IMR-90 (cell line): ENCODE measurements at regions not wholly inside any gene's neighbourhood (a gene's known extent, or its start where the extent isn't known, plus 50 kb on each side); places are given as distances from the start of the nearest gene placed in this dataset.

ENCODE experiments used
- ATAC-seq: fragments of 200-7000 bp; cut with Tn5 transposase; 2 replicates; pipeline ENCODE4 v1.9.1; 2020; ENCODE audit warnings: low read depth, mild to moderate bottlenecking, moderate library complexity
- BruUV-seq: library from RNA; stranded (reverse); fragments of 400-500 nt; replicated peaks from 2 replicates; lab custom pipeline; 2021; lab: Mats Ljungman, UMichigan
- CTCF ChIA-PET: fragments of 300-600 bp; formaldehyde crosslinking; extraction: SDS; loops from one replicate; lab custom pipeline; 2021; ENCODE audit warnings: antibody characterized with exemption; lab: Yijun Ruan, JAX
- POLR2A ChIA-PET: fragments of 300-600 bp; sonication (Branson Sonifier 250); formaldehyde crosslinking; loops from one replicate; lab custom pipeline; 2022; ENCODE audit warnings: antibody characterized with exemption; ENCODE audit not compliant: unreplicated experiment; lab: Charles Lee
- DNase-seq: peaks from one replicate; pipeline ENCODE4 v3.0.0; 2013
- H2AFZ ChIP-seq: replicated peaks from 2 replicates; pipeline ENCODE3; 2013; ENCODE audit warnings: low read length, mild to moderate bottlenecking; ENCODE audit not compliant: poor library complexity
- H2AK5ac ChIP-seq: 2 replicates; pipeline ENCODE4 v1.6.1; 2013; ENCODE audit warnings: low read depth, low read length, inconsistent platforms
- H2AK9ac ChIP-seq: replicated peaks from 2 replicates; pipeline ENCODE3; 2013; ENCODE audit warnings: mild to moderate bottlenecking, low read depth, low read length, moderate library complexity; ENCODE audit not compliant: poor library complexity
- H2BK120ac ChIP-seq: 2 replicates; pipeline ENCODE4 v1.6.1; 2013; ENCODE audit warnings: low read depth, low read length, inconsistent platforms
- H2BK15ac ChIP-seq: 3 replicates; pipeline ENCODE4 v1.6.1; 2013; ENCODE audit warnings: low read depth, low read length, inconsistent platforms
- H2BK20ac ChIP-seq: 2 replicates; pipeline ENCODE4 v1.6.1; 2013; ENCODE audit warnings: low read depth, mild to moderate bottlenecking, inconsistent platforms, low read length, moderate library complexity
- H2BK5ac ChIP-seq: 2 replicates; pipeline ENCODE4 v1.6.1; 2013; ENCODE audit warnings: mild to moderate bottlenecking, low read depth, low read length, inconsistent platforms; ENCODE audit not compliant: poor library complexity, severe bottlenecking
- H3K14ac ChIP-seq: replicated peaks from 2 replicates; pipeline ENCODE4 v1.6.1; 2013; ENCODE audit warnings: low read depth, low read length, inconsistent platforms
- H3K18ac ChIP-seq: 2 replicates; pipeline ENCODE4 v1.6.1; 2013; ENCODE audit warnings: low read depth, low read length, control low read depth
- H3K23ac ChIP-seq: 2 replicates; pipeline ENCODE4 v1.6.1; 2013; ENCODE audit warnings: low read depth, low read length, inconsistent platforms
- H3K27ac ChIP-seq: 2 replicates; pipeline ENCODE4 v1.5.1; 2013; ENCODE audit warnings: mild to moderate bottlenecking, control low read depth, low read length; ENCODE audit not compliant: insufficient read depth
- H3K27me3 ChIP-seq: 2 replicates; pipeline ENCODE4 v1.6.1; 2013; ENCODE audit warnings: low read length; ENCODE audit not compliant: control insufficient read depth, insufficient read depth
- H3K36me3 ChIP-seq: 2 replicates; pipeline ENCODE4 v1.6.1; 2013; ENCODE audit warnings: low read length, mixed read lengths; ENCODE audit not compliant: control insufficient read depth, insufficient read depth
- H3K4ac ChIP-seq: 2 replicates; pipeline ENCODE4 v1.6.1; 2013; ENCODE audit warnings: low read depth, low read length, inconsistent platforms
- H3K4me1 ChIP-seq: 2 replicates; pipeline ENCODE4 v1.6.1; 2013; ENCODE audit warnings: low read length, mixed read lengths; ENCODE audit not compliant: control insufficient read depth, insufficient read depth
- H3K4me2 ChIP-seq: 2 replicates; pipeline ENCODE4 v1.6.1; 2013; ENCODE audit warnings: low read depth, mild to moderate bottlenecking, control low read depth, low read length, moderate library complexity
- H3K4me3 ChIP-seq: 2 replicates; pipeline ENCODE4 v1.5.1; 2013; ENCODE audit warnings: low read depth, mild to moderate bottlenecking, control low read depth, low read length, moderate library complexity; ENCODE audit not compliant: insufficient read depth
- H3K56ac ChIP-seq: 2 replicates; pipeline ENCODE4 v1.6.1; 2013; ENCODE audit warnings: low read length, inconsistent platforms; ENCODE audit not compliant: insufficient read depth; ENCODE audit errors: extremely low read depth
- H3K79me1 ChIP-seq, 2 experiments: 2 replicates each; pipeline ENCODE4 v1.6.1; 2013; ENCODE audit warnings: low read length in 2 of 2, inconsistent platforms in 1 of 2, low read depth in 1 of 2
- H3K9ac ChIP-seq: 2 replicates; pipeline ENCODE4 v1.6.1; 2013; ENCODE audit warnings: low read depth, low read length, control low read depth
- H3K9me1 ChIP-seq: 2 replicates; pipeline ENCODE4 v1.6.1; 2013; ENCODE audit warnings: low read length, inconsistent platforms; ENCODE audit not compliant: insufficient read depth
- H3K9me3 ChIP-seq: 2 replicates; pipeline ENCODE4 v1.6.1; 2013; ENCODE audit warnings: low read length; ENCODE audit not compliant: control insufficient read depth, insufficient read depth
- H4K20me1 ChIP-seq: 2 replicates; pipeline ENCODE4 v1.6.1; 2013; ENCODE audit warnings: low read length, inconsistent platforms; ENCODE audit not compliant: insufficient read depth
- H4K5ac ChIP-seq: 2 replicates; pipeline ENCODE4 v1.6.1; 2013; ENCODE audit warnings: mild to moderate bottlenecking, low read depth, low read length, control low read depth
- H4K8ac ChIP-seq, 2 experiments: 2 replicates each; pipeline ENCODE4 v1.6.1; 2013; ENCODE audit warnings: low read depth in 2 of 2, low read length in 2 of 2, control low read depth in 1 of 2, inconsistent platforms in 1 of 2
- H4K91ac ChIP-seq: 2 replicates; pipeline ENCODE4 v1.6.1; 2013; ENCODE audit warnings: low read depth, low read length, inconsistent platforms; ENCODE audit not compliant: insufficient read depth
- BHLHE40 ChIP-seq: fragments of 150-350 bp; IDR thresholded peaks from 2 replicates; pipeline ENCODE4 v1.6.1; 2016; ENCODE audit warnings: mild to moderate bottlenecking, low read depth, low read length
- CEBPB ChIP-seq: IDR thresholded peaks from 2 replicates; pipeline ENCODE4 v1.6.1; 2012; ENCODE audit warnings: low read depth, low read length, improper control_type of control experiment
- CHD1 ChIP-seq: IDR thresholded peaks from 2 replicates; pipeline ENCODE4 v1.6.1; 2012; ENCODE audit warnings: low read depth, low read length, improper control_type of control experiment
- CTCF ChIP-seq: conservative IDR thresholded peaks from 2 replicates; pipeline ENCODE4 v1.5.1; 2012; ENCODE audit warnings: mild to moderate bottlenecking, low read depth, low read length, improper control_type of control experiment
- ELK1 ChIP-seq: fragments of 150-350 bp; IDR thresholded peaks from 2 replicates; pipeline ENCODE4 v1.6.1; 2016; ENCODE audit warnings: low read depth, mild to moderate bottlenecking, low read length, moderate library complexity, borderline replicate concordance
- FOS ChIP-seq: fragments of 150-350 bp; IDR thresholded peaks from 2 replicates; pipeline ENCODE4 v1.6.1; 2016; ENCODE audit warnings: low read depth, low read length
- MAFK ChIP-seq: IDR thresholded peaks from 2 replicates; pipeline ENCODE4 v1.6.1; 2012; ENCODE audit warnings: low read depth, low read length, improper control_type of control experiment
- MAZ ChIP-seq: IDR thresholded peaks from 2 replicates; pipeline ENCODE4 v1.6.1; 2012; ENCODE audit warnings: low read depth, mild to moderate bottlenecking, low read length, improper control_type of control experiment, moderate library complexity, borderline replicate concordance
- MXI1 ChIP-seq: IDR thresholded peaks from 2 replicates; pipeline ENCODE4 v1.6.1; 2012; ENCODE audit warnings: low read depth, mild to moderate bottlenecking, low read length, moderate library complexity, borderline replicate concordance
- NFE2L2 ChIP-seq: fragments of 150-350 bp; IDR thresholded peaks from 2 replicates; pipeline ENCODE4 v1.6.1; 2016; ENCODE audit warnings: low read depth, mild to moderate bottlenecking, low read length
- POLR2A ChIP-seq: IDR thresholded peaks from 2 replicates; pipeline ENCODE4 v1.6.1; 2012; ENCODE audit warnings: mild to moderate bottlenecking, low read depth, low read length
- RAD21 ChIP-seq: IDR thresholded peaks from 2 replicates; pipeline ENCODE4 v1.6.1; 2012; ENCODE audit warnings: low read length, improper control_type of control experiment
- RCOR1 ChIP-seq: IDR thresholded peaks from 2 replicates; pipeline ENCODE4 v1.6.1; 2012; ENCODE audit warnings: mild to moderate bottlenecking, low read length, improper control_type of control experiment; ENCODE audit not compliant: insufficient replicate concordance
- RFX5 ChIP-seq: IDR thresholded peaks from 2 replicates; pipeline ENCODE4 v1.8.0; 2012; ENCODE audit warnings: low read depth, mild to moderate bottlenecking, low read length, moderate library complexity
- SMC3 ChIP-seq: fragments of 150-350 bp; IDR thresholded peaks from 2 replicates; pipeline ENCODE4 v1.6.1; 2016; ENCODE audit warnings: low read depth, mild to moderate bottlenecking, antibody characterized with exemption, low read length, moderate library complexity
- USF2 ChIP-seq: fragments of 150-350 bp; IDR thresholded peaks from 2 replicates; pipeline ENCODE4 v1.6.1; 2017; ENCODE audit warnings: mild to moderate bottlenecking, antibody characterized with exemption, low read length, low read depth
- WGBS, 2 experiments: methylation state at CpG; one replicate each; pipeline versions ENCODE4 v1.1.5 to v1.1.7; 2013; ENCODE audit warnings: missing lambda C conversion rate in 2 of 2; ENCODE audit not compliant: insufficient read length in 1 of 2; ENCODE audit errors: extremely low coverage in 2 of 2; 5-methylcytosine and 5-hydroxymethylcytosine counted together
- dilution Hi-C: fragments of 300-500 bp; cut with HindIII; formaldehyde crosslinking; loops from one replicate; pipeline ENCODE4 v1.14.3; 2018; ENCODE audit warnings: low sequenced_read_pairs; ENCODE audit not compliant: unreplicated experiment
- in situ Hi-C: fragments of 300-500 bp; cut with MboI; formaldehyde crosslinking; loops from 3 replicates; pipeline ENCODE4 v1.14.3; 2019; ENCODE audit warnings: low sequenced_read_pairs, inconsistent platforms, mixed read lengths
- intact Hi-C: fragments of 100-400 bp; cut with micrococcal nuclease; formaldehyde crosslinking; loops from 2 replicates; pipeline ENCODE4 v1.10.0; 2022

GRCh38 chr1:57989877-57990276 is 556.6 kb downstream of the OMA1 start:
- H3K27me3 ChIP-seq, result no peaks in the 10 kb centered on the region
- H3K79me1 ChIP-seq, result no peaks in the 10 kb centered on the region
- H3K4ac ChIP-seq, result no peak overlapping the region
- H2AK5ac ChIP-seq, result no peak overlapping the region
- TF ChIP-seq MXI1, result no peak
- no peak for TF ChIP-seq RAD21
- TF ChIP-seq RFX5, result no peak
- TF ChIP-seq USF2, result no peak
- TF ChIP-seq NFE2L2, result no peak
- TF ChIP-seq CEBPB, result no peak
- TF ChIP-seq CTCF, result no peak
- TF ChIP-seq MAFK, result no peak
- TF ChIP-seq RCOR1, result no peak
- TF ChIP-seq MAZ, result no peak
- no peak for TF ChIP-seq FOS
- no peak for TF ChIP-seq BHLHE40
- TF ChIP-seq ELK1, result no peak
- TF ChIP-seq POLR2A, result no peak
- TF ChIP-seq SMC3, result no peak
- no peak for TF ChIP-seq CHD1
- H2AFZ ChIP-seq, result no peak overlapping the region
- ChIA-PET POLR2A (no interaction called here), CTCF (no interaction called here)
- no peaks in the 10 kb centered on the region for H3K9me1 ChIP-seq
- H2BK5ac ChIP-seq, result no peak overlapping the region
- intact Hi-C loops, result no loop called here
- ATAC-seq, result no peak
- no peak overlapping the region for H2BK15ac ChIP-seq
- H2BK120ac ChIP-seq, result no peak overlapping the region
- H3K27ac ChIP-seq, result no peak overlapping the region
- BruUV-seq, result no TSS peak
- no peak overlapping the region for H3K4me2 ChIP-seq
- H3K18ac ChIP-seq, result no peak overlapping the region
- in situ Hi-C loops, result no loop called here
- H3K23ac ChIP-seq, result no peak overlapping the region
- H2AK9ac ChIP-seq, result no peak overlapping the region
- 20% methylated on average over 1 of the region's 1 CpG; no CpG with 5 or more reads in 1 of the 2 experiments for WGBS, 2 experiments
- DNase-seq, result no peak
- H4K91ac ChIP-seq, result no peak overlapping the region
- H3K9me3 ChIP-seq, result no peaks in the 10 kb centered on the region
- H3K14ac ChIP-seq, result no peak overlapping the region
- H2BK20ac ChIP-seq, result no peak overlapping the region
- no peak overlapping the region for H4K5ac ChIP-seq
- H4K20me1 ChIP-seq, result no peaks in the 10 kb centered on the region
- H3K36me3 ChIP-seq, result no peaks in the 10 kb centered on the region
- no peaks in the 10 kb centered on the region for H3K4me1 ChIP-seq
- no peak overlapping the region for H3K9ac ChIP-seq
- no peak overlapping the region for H3K56ac ChIP-seq
- H4K8ac ChIP-seq, result no peak overlapping the region
- no peak overlapping the region for H3K4me3 ChIP-seq
- dilution Hi-C loops, result no loop called here
